ENCODE measurements at regions not wholly inside any gene's neighbourhood (a gene's known extent, or its start where the extent isn't known, plus 50 kb on each side); places are given as distances from the start of the nearest gene placed in this dataset.

GRCh38 chr16:64585367-64585766, 536.5 kb downstream of the CDH11 start:
- no peak for TF ChIP-seq CTCF (IDR thresholded peaks at IDR 0.05)
- DNase-seq (ENCODE audit: low spot score) = no peak
- ATAC-seq (ENCODE audit: low FRiP score) = no peak

- no peak for ATAC-seq (ENCODE audit: low FRiP score)
- no peak for TF ChIP-seq CTCF (IDR thresholded peaks at IDR 0.05)
- no peak for DNase-seq (ENCODE audit: low spot score)
These were observed 541.3 kb downstream of the CDH11 start for GRCh38 chr16:64580558-64580957.

GRCh38 chr16:64579712-64580111, 542.2 kb downstream of the CDH11 start:
- TF ChIP-seq CTCF (IDR thresholded peaks at IDR 0.05) = no peak
- ATAC-seq (ENCODE audit: low FRiP score) (no peak), DNase-seq (ENCODE audit: low spot score) (no peak)

- no peak for ATAC-seq (ENCODE audit: low FRiP score)
- TF ChIP-seq CTCF (IDR thresholded peaks at IDR 0.05) = no peak
- no peak for DNase-seq (ENCODE audit: low spot score)
These were observed 576.1 kb downstream of the CDH11 start for GRCh38 chr16:64545768-64546167.

GRCh38 chr16:64544859-64545258, 577.0 kb downstream of the CDH11 start:
- no peak for ATAC-seq (ENCODE audit: low FRiP score)
- TF ChIP-seq CTCF (IDR thresholded peaks at IDR 0.05) = no peak
- no peak for DNase-seq (ENCODE audit: low spot score)

- ATAC-seq (ENCODE audit: low FRiP score) (no peak), DNase-seq (ENCODE audit: low spot score) (no peak)
- no peak for TF ChIP-seq CTCF (IDR thresholded peaks at IDR 0.05)
These were observed 578.4 kb downstream of the CDH11 start for GRCh38 chr16:64543441-64543840.

GRCh38 chr16:64543031-64543430, 578.8 kb downstream of the CDH11 start:
- DNase-seq (ENCODE audit: low spot score) (no peak), ATAC-seq (ENCODE audit: low FRiP score) (no peak)
- TF ChIP-seq CTCF (IDR thresholded peaks at IDR 0.05) = no peak

Data from omental fat pad (tissue), 3 donors.